Adrenal gland (tissue), 5 donors: ENCODE measurements at regions not wholly inside any gene's neighbourhood (a gene's known extent, or its start where the extent isn't known, plus 50 kb on each side); places are given as distances from the start of the nearest gene placed in this dataset.
"Not testable (repeated sequence)": the region's sequence is repeated elsewhere in the genome, so short reads cannot be mapped to it uniquely, and the experiment has no call there.

ENCODE experiments used
- POLR2A ChIP-seq, 2 donors: fragments of 450-650 bp; IDR thresholded peaks; one replicate each; pipeline ENCODE4 v1.6.1; 2017; ENCODE audit warnings: antibody characterized with exemption in 2 of 2, mild to moderate bottlenecking in 2 of 2, moderate library complexity in 1 of 2
- TF ChIP-seq, protein P1 (sequence below), 6 experiments: fragments of 450-650 bp in 4 of 6; fragments of 200-600 bp in 2 of 6; sonication (generic) in 1 of 6; IDR thresholded peaks; 1 replicate in 5 of 6; 2 replicates in 1 of 6; pipeline versions ENCODE4 v1.5.1 to v1.8.0; 2016 to 2021; ENCODE audit warnings: antibody characterized with exemption in 6 of 6, mild to moderate bottlenecking in 2 of 6, moderate library complexity in 1 of 6
- donor health status: DM: no; HTN: no; CAD: no.

DNA sequence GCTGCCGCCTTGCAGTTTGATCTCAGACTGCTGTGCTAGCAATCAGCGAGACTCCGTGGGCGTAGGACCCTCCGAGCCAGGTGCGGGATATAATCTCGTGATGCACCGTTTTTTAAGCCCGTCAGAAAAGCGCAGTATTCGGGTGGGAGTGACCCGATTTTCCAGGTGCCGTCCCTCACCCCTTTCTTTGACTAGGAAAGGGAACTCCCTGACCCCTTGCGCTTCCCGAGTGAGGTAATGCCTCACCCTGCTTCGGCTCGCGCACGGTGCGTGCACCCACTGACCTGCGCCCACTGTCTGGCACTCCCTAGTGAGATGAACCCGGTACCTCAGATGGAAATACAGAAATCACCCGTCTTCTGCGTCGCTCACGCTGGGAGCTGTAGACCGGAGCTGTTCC lies 438.5 kb upstream of the CDH10 start:
- TF ChIP-seq, protein P1, sequence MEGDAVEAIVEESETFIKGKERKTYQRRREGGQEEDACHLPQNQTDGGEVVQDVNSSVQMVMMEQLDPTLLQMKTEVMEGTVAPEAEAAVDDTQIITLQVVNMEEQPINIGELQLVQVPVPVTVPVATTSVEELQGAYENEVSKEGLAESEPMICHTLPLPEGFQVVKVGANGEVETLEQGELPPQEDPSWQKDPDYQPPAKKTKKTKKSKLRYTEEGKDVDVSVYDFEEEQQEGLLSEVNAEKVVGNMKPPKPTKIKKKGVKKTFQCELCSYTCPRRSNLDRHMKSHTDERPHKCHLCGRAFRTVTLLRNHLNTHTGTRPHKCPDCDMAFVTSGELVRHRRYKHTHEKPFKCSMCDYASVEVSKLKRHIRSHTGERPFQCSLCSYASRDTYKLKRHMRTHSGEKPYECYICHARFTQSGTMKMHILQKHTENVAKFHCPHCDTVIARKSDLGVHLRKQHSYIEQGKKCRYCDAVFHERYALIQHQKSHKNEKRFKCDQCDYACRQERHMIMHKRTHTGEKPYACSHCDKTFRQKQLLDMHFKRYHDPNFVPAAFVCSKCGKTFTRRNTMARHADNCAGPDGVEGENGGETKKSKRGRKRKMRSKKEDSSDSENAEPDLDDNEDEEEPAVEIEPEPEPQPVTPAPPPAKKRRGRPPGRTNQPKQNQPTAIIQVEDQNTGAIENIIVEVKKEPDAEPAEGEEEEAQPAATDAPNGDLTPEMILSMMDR (IDR thresholded peaks at IDR 0.05) = not testable (repeated sequence)
- TF ChIP-seq POLR2A (IDR thresholded peaks at IDR 0.05) = not testable (repeated sequence)
